ENCODE measurements at regions not wholly inside any gene's neighbourhood (a gene's known extent, or its start where the extent isn't known, plus 50 kb on each side); places are given as distances from the start of the nearest gene placed in this dataset.

DNA sequence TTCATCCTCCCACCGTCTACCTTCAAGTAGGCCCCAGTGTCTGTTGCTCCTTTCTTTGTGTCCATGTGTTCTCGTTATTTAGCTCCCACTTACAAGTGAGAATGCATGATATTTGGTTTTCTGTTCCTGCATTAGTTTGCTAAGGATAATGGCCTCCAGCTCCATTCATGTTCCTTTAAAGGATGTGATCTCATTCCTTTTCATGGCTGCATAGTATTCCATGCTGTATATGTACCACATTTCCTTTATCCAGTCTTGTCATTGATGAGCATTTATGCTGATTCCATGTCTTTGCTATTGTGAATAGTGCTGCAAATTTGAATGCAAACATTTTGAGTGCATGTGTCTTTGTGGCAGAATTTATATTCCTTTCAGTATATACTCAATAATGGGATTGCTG lies 259.6 kb upstream of the PELI2 start:
- TF ChIP-seq, protein P1, sequence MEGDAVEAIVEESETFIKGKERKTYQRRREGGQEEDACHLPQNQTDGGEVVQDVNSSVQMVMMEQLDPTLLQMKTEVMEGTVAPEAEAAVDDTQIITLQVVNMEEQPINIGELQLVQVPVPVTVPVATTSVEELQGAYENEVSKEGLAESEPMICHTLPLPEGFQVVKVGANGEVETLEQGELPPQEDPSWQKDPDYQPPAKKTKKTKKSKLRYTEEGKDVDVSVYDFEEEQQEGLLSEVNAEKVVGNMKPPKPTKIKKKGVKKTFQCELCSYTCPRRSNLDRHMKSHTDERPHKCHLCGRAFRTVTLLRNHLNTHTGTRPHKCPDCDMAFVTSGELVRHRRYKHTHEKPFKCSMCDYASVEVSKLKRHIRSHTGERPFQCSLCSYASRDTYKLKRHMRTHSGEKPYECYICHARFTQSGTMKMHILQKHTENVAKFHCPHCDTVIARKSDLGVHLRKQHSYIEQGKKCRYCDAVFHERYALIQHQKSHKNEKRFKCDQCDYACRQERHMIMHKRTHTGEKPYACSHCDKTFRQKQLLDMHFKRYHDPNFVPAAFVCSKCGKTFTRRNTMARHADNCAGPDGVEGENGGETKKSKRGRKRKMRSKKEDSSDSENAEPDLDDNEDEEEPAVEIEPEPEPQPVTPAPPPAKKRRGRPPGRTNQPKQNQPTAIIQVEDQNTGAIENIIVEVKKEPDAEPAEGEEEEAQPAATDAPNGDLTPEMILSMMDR (IDR thresholded peaks at IDR 0.05), result no peak
- TF ChIP-seq EZH2 (IDR thresholded peaks at IDR 0.05; ENCODE audit: borderline replicate concordance, insufficient read depth, low read depth, low read length, poor library complexity, severe bottlenecking), result no peak

All from B cell (primary cell).